HG03139 (cell line): ENCODE measurements at regions not wholly inside any gene's neighbourhood (a gene's known extent, or its start where the extent isn't known, plus 50 kb on each side); places are given as distances from the start of the nearest gene placed in this dataset.

ENCODE experiments used
- ATAC-seq: cut with Tn5 transposase; IDR thresholded peaks from one replicate; pipeline ENCODE4 v1.9.1; 2021; ENCODE audit not compliant: unreplicated experiment

GRCh38 chr4:108370291-108371141 is 201.8 kb upstream of the LEF1 start:
- ATAC-seq, result no peak

- ATAC-seq, result no peak
These were observed 200.4 kb upstream of the LEF1 start for GRCh38 chr4:108369035-108369655.

- ATAC-seq, result no peak
These were observed 199.0 kb upstream of the LEF1 start for GRCh38 chr4:108367751-108368150.

- no peak for ATAC-seq
These were observed 198.0 kb upstream of the LEF1 start for GRCh38 chr4:108366716-108367115.

GRCh38 chr4:108365551-108365950 is 196.8 kb upstream of the LEF1 start:
- ATAC-seq, result no peak

- ATAC-seq, result no peak
These were observed 193.2 kb upstream of the LEF1 start for GRCh38 chr4:108361886-108362285.

- ATAC-seq, result no peak
These were observed 192.7 kb upstream of the LEF1 start for GRCh38 chr4:108361446-108361820.

GRCh38 chr4:108360754-108361445 is 192.2 kb upstream of the LEF1 start:
- ATAC-seq, result no peak

GRCh38 chr4:108359986-108360681 is 191.4 kb upstream of the LEF1 start:
- no peak for ATAC-seq

- ATAC-seq, result no peak
These were observed 190.6 kb upstream of the LEF1 start for GRCh38 chr4:108359130-108359985.

GRCh38 chr4:108355902-108356535 is 187.3 kb upstream of the LEF1 start:
- no peak for ATAC-seq

GRCh38 chr4:108355186-108355901 is 186.6 kb upstream of the LEF1 start:
- ATAC-seq, result no peak

GRCh38 chr4:108352664-108353308 is 184.1 kb upstream of the LEF1 start:
- no peak for ATAC-seq

- ATAC-seq, result no peak
These were observed 183.1 kb upstream of the LEF1 start for GRCh38 chr4:108351791-108352190.

- no peak for ATAC-seq
These were observed 181.6 kb upstream of the LEF1 start for GRCh38 chr4:108350332-108350731.

GRCh38 chr4:108346818-108347210 is 178.1 kb upstream of the LEF1 start:
- ATAC-seq, result no peak

- ATAC-seq, result no peak
These were observed 177.4 kb upstream of the LEF1 start for GRCh38 chr4:108345862-108346817.
